Brain microvascular endothelial cell (primary cell): ENCODE measurements at regions not wholly inside any gene's neighbourhood (a gene's known extent, or its start where the extent isn't known, plus 50 kb on each side); places are given as distances from the start of the nearest gene placed in this dataset.

ENCODE experiments used
- DNase-seq: peaks from one replicate; pipeline ENCODE4 v3.0.0-alpha.2; 2020
- H3K27ac ChIP-seq: fragments of 250-450 bp; sonication (Bioruptor Pico); 2 replicates; pipeline ENCODE4 v1.5.1; 2020; ENCODE audit warnings: mild to moderate bottlenecking, moderate library complexity
- H3K27me3 ChIP-seq: fragments of 250-450 bp; sonication (Bioruptor Pico); replicated peaks from 2 replicates; pipeline ENCODE4 v1.5.1; 2020; ENCODE audit warnings: mild to moderate bottlenecking
- H3K36me3 ChIP-seq: fragments of 250-450 bp; sonication (Bioruptor Pico); replicated peaks from 2 replicates; pipeline ENCODE4 v1.5.1; 2020; ENCODE audit warnings: mild to moderate bottlenecking
- H3K4me3 ChIP-seq: 2 replicates; pipeline ENCODE4 v1.5.1; 2011; ENCODE audit warnings: low read depth, mild to moderate bottlenecking, control low read depth, low read length, moderate library complexity
- in situ Hi-C: cut with HindIII; loops from 2 replicates; pipeline ENCODE4 v1.10.0; 2017; ENCODE audit warnings: low sequenced_read_pairs, low pct_ligation_motif_present
- TF ChIP-seq, protein P1 (sequence below): IDR thresholded peaks from 2 replicates; pipeline ENCODE4 v1.5.1; 2011; ENCODE audit warnings: low read depth, mild to moderate bottlenecking, moderate library complexity, low read length, control low read depth, inconsistent platforms; ENCODE audit errors: missing control alignments

GRCh38 chr17:33516645-33517044, 223.6 kb upstream of the ASIC2 start:
- H3K27ac ChIP-seq, result no peak overlapping the region
- no peaks in the 10 kb centered on the region for H3K27me3 ChIP-seq
- no peak overlapping the region for H3K4me3 ChIP-seq
- TF ChIP-seq, protein P1, sequence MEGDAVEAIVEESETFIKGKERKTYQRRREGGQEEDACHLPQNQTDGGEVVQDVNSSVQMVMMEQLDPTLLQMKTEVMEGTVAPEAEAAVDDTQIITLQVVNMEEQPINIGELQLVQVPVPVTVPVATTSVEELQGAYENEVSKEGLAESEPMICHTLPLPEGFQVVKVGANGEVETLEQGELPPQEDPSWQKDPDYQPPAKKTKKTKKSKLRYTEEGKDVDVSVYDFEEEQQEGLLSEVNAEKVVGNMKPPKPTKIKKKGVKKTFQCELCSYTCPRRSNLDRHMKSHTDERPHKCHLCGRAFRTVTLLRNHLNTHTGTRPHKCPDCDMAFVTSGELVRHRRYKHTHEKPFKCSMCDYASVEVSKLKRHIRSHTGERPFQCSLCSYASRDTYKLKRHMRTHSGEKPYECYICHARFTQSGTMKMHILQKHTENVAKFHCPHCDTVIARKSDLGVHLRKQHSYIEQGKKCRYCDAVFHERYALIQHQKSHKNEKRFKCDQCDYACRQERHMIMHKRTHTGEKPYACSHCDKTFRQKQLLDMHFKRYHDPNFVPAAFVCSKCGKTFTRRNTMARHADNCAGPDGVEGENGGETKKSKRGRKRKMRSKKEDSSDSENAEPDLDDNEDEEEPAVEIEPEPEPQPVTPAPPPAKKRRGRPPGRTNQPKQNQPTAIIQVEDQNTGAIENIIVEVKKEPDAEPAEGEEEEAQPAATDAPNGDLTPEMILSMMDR, result no peak
- no peaks in the 10 kb centered on the region for H3K36me3 ChIP-seq
- DNase-seq, result no peak
- in situ Hi-C loops, result no loop called here

GRCh38 chr17:33517746-33518145, 224.7 kb upstream of the ASIC2 start:
- DNase-seq, result no peak
- in situ Hi-C loops, result no loop called here
- no peak overlapping the region for H3K27ac ChIP-seq
- TF ChIP-seq, protein P1, result no peak
- no peaks in the 10 kb centered on the region for H3K27me3 ChIP-seq
- H3K36me3 ChIP-seq, result no peaks in the 10 kb centered on the region
- no peak overlapping the region for H3K4me3 ChIP-seq

DNA sequence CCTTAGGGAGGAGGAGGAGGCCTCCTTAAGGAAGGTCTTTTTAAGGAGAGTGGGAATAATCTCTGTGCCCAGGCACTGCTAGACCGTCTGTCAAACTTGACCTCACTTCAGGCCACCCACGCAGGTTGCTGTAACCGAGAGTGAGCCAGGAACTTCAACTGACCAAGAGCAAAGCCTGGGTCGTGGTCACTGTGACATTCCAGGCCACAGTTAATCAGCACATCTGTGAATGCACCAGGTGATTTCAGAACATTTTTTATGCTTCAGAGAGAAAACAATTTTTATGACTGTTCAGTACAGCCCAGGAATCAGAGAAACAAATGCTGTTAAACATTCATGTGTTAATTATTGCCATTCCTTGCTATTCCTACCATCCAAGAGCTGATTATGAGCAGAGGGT, 226.6 kb upstream of the ASIC2 start:
- no peak overlapping the region for H3K27ac ChIP-seq
- H3K4me3 ChIP-seq, result no peak overlapping the region
- in situ Hi-C loops, result no loop called here
- no peaks in the 10 kb centered on the region for H3K27me3 ChIP-seq
- DNase-seq, result no peak
- H3K36me3 ChIP-seq, result no peaks in the 10 kb centered on the region
- TF ChIP-seq, protein P1, result no peak

DNA sequence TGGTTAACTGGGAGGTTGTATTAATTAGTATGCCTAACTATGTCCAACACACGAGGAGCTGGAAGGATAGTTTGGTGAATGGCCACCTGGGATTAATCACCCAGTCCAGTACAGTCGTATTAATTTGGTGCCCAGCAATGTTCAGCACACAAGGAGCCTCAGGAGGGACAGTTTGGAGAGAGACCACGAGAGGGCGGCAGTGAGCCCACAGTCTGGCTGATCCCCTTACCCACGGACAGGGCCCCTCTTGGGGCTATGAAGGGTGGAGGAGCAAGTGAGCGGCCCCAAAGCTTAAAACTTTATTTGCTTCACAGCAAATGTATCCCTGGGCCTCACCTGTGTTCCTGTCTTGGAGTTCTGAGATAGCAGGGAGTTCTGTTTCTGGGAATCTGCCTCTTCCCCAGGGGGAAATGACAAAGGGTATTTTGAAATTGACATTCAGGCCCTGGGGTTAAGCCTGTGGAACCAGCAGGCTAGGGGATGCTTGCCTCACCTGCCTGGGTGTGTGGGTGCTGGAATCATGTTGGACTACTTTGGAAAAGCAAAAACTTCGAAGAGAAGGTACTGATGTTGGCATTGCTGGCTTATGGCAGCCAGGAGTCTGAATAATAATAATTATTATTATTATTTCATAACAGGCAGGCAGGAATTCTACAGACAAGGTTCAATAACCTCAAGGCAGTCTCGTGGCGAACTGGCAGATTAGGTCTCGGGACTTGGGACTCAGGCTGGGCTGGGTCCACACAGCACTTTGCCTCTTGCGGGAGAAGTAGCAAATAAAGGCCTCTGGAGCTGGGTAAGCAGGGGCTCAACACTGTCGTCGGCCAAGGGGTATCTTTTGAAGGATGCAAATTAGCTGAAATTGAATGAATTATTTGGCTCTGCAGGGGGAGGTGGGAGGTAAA, 227.6 kb upstream of the ASIC2 start:
- TF ChIP-seq, protein P1, result peak; percentile 56
- in situ Hi-C loops, result no loop called here
- no peak for DNase-seq
- no peaks in the 10 kb centered on the region for H3K27me3 ChIP-seq
- no peak overlapping the region for H3K27ac ChIP-seq
- H3K4me3 ChIP-seq, result no peak overlapping the region
- no peaks in the 10 kb centered on the region for H3K36me3 ChIP-seq

DNA sequence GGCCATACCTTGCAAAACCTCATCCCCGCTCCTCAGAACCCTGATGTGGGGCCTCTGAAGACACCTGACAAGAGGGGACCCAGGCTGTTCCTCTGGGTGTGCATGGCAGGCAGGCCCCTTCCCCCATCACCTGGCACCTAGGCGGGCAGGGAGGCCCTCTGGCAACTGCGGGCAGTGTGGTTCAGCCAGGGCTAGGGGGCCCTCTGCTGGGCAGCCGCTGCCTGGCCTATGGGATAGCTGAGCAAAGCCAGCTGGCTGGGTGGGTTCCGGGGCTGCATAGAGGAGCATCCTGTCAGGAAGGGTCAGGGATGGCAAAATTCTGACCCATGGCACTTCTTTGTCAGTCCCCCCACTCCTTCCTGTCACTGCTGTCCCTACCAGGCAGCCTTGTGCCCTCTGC, 228.7 kb upstream of the ASIC2 start:
- TF ChIP-seq, protein P1, result peak; percentile 19
- no peak overlapping the region for H3K27ac ChIP-seq
- DNase-seq, result no peak
- H3K36me3 ChIP-seq, result no peaks in the 10 kb centered on the region
- no peak overlapping the region for H3K4me3 ChIP-seq
- no peaks in the 10 kb centered on the region for H3K27me3 ChIP-seq
- in situ Hi-C loops, result no loop called here
